ENCODE measurements at regions not wholly inside any gene's neighbourhood (a gene's known extent, or its start where the extent isn't known, plus 50 kb on each side); places are given as distances from the start of the nearest gene placed in this dataset.

DNA sequence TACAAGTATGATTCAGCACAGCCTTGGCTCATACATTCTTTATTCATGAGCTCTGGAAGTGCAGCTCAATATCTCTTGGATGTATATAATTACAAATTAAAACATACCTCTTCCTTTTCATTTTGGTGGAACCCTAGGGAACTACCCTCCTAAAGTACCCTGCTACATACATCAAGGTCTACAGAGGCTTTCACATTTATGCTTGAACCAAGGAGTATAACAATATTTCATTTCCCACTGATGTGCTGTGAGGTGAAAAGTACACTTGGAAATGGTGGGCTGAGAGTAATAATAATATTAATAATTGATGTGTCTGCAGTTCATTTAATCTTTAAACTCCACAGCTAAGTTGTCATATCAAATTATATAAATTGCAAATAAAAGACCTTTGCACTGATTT, 142.2 kb upstream of the LRRC3B start:
- no peak overlapping the region for H2BK12ac ChIP-seq (ENCODE audit: low read depth, low read length)
- H3K9me3 ChIP-seq (ENCODE audit: insufficient read depth in 2 of 2, low read depth in 1 of 2, low read length in 1 of 2) = no peaks in the 10 kb centered on the region
- H2AFZ ChIP-seq (ENCODE audit: low read length) = no peak overlapping the region
- no peak overlapping the region for H3K4ac ChIP-seq (replicated peaks; ENCODE audit: insufficient read length, low read depth, low read length)
- H3K18ac ChIP-seq (ENCODE audit: extremely low read depth, low read length) = no peak overlapping the region
- H3K4me2 ChIP-seq (ENCODE audit: insufficient read depth in 1 of 2, low read depth in 2 of 2, low read length in 2 of 2) = no peak overlapping the region
- H3K56ac ChIP-seq (replicated peaks; ENCODE audit: insufficient read length, low read depth, low read length) = no peak overlapping the region
- no peak overlapping the region for H4K8ac ChIP-seq (ENCODE audit: extremely low read depth, insufficient read depth, low read length)
- H4K5ac ChIP-seq (ENCODE audit: insufficient read length, low read depth, low read length) = no peak overlapping the region
- no peak overlapping the region for H3K9ac ChIP-seq (replicated peaks in 1 of 4; ENCODE audit: extremely low read depth in 1 of 4, low read depth in 3 of 4, low read length in 3 of 4)
- POLR2A ChIA-PET (ENCODE audit: partially characterized antibody) = no interaction called here
- no peak for DNase-seq (ENCODE audit: low read depth in 1 of 2, low spot score in 2 of 2)
- H2BK120ac ChIP-seq (replicated peaks; ENCODE audit: low read depth, low read length) = no peak overlapping the region
- H3K4me1 ChIP-seq (replicated peaks in 1 of 4; ENCODE audit: control insufficient read depth in 3 of 4, insufficient read depth in 4 of 4, low read length in 3 of 4) = no peaks in the 10 kb centered on the region
- no peaks in the 10 kb centered on the region for H3K27me3 ChIP-seq (replicated peaks in 1 of 4; ENCODE audit: control insufficient read depth in 3 of 4, extremely low read depth in 1 of 4, insufficient read depth in 3 of 4, low read length in 3 of 4)
- no peak overlapping the region for H2BK20ac ChIP-seq (ENCODE audit: low read length)
- H3K79me1 ChIP-seq (ENCODE audit: low read depth, low read length) = no peaks in the 10 kb centered on the region
- no peak overlapping the region for H2BK5ac ChIP-seq (ENCODE audit: low read depth, low read length)
- no peak overlapping the region for H3K23ac ChIP-seq (ENCODE audit: insufficient read length)
- no peak for FAIRE-seq
- no peak overlapping the region for H3K4me3 ChIP-seq (ENCODE audit: extremely low read depth in 1 of 4, insufficient read depth in 2 of 4, low read depth in 3 of 4, low read length in 4 of 4)
- H3K23me2 ChIP-seq (ENCODE audit: low read depth, low read length) = no peaks in the 10 kb centered on the region
- H3K36me3 ChIP-seq (ENCODE audit: control insufficient read depth in 2 of 4, insufficient read depth in 4 of 4, low read length in 3 of 4) = no peaks in the 10 kb centered on the region
- no peaks in the 10 kb centered on the region for H3K79me2 ChIP-seq (ENCODE audit: control insufficient read depth in 1 of 2, insufficient read depth in 2 of 2, low read length in 2 of 2)
- no peaks in the 10 kb centered on the region for H4K20me1 ChIP-seq (replicated peaks in 1 of 2; ENCODE audit: control insufficient read depth in 1 of 2, insufficient read depth in 2 of 2, low read length in 2 of 2)
- H2AK5ac ChIP-seq (ENCODE audit: low read depth, low read length) = no peak overlapping the region
- CTCF ChIA-PET (ENCODE audit: partially characterized antibody) = interaction anchor here (1.0 to 1.7 kb wide), 2 partner anchors 12 to 232 kb away, joined by 4 to 6 read pairs; no protein-coding TSS in a partner anchor
- no peak overlapping the region for H3K27ac ChIP-seq (ENCODE audit: low read depth, low read length)
- H4K91ac ChIP-seq (replicated peaks; ENCODE audit: insufficient read length, low read length) = no peak overlapping the region
- no peak overlapping the region for H3K14ac ChIP-seq (ENCODE audit: insufficient read length)
- H2BK15ac ChIP-seq (ENCODE audit: low read length) = no peak overlapping the region
- TF ChIP-seq GABPA (IDR thresholded peaks at IDR 0.05; ENCODE audit: borderline replicate concordance, insufficient read depth, low read length) = no peak
- no peak for TF ChIP-seq PHF8 (conservative IDR thresholded peaks at IDR 0.05; ENCODE audit: low read depth, low read length)
- TF ChIP-seq JUN (IDR thresholded peaks at IDR 0.05; ENCODE audit: low read depth, low read length) = no peak
- TF ChIP-seq RFX5 (IDR thresholded peaks at IDR 0.05; ENCODE audit: borderline replicate concordance, low read depth, low read length) = no peak
- no peak for TF ChIP-seq CREB1 (IDR thresholded peaks at IDR 0.05)
- TF ChIP-seq JUND (IDR thresholded peaks at IDR 0.05; ENCODE audit: low read length) = no peak
- no peak for TF ChIP-seq CBX5 (IDR thresholded peaks at IDR 0.05; ENCODE audit: low read depth, low read length)
- TF ChIP-seq CTBP2 (IDR thresholded peaks at IDR 0.05; ENCODE audit: borderline replicate concordance, insufficient read depth, insufficient read length, low read length) = no peak
- TF ChIP-seq RNF2 (IDR thresholded peaks at IDR 0.05; ENCODE audit: borderline replicate concordance, low read depth, low read length, missing control alignments, poor library complexity, severe bottlenecking) = no peak
- TF ChIP-seq NRF1 (IDR thresholded peaks at IDR 0.05; ENCODE audit: low read depth, low read length) = no peak
- TF ChIP-seq HDAC6 (IDR thresholded peaks at IDR 0.05; ENCODE audit: low read depth, low read length) = no peak
- TF ChIP-seq, protein P1, sequence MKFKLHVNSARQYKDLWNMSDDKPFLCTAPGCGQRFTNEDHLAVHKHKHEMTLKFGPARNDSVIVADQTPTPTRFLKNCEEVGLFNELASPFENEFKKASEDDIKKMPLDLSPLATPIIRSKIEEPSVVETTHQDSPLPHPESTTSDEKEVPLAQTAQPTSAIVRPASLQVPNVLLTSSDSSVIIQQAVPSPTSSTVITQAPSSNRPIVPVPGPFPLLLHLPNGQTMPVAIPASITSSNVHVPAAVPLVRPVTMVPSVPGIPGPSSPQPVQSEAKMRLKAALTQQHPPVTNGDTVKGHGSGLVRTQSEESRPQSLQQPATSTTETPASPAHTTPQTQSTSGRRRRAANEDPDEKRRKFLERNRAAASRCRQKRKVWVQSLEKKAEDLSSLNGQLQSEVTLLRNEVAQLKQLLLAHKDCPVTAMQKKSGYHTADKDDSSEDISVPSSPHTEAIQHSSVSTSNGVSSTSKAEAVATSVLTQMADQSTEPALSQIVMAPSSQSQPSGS (IDR thresholded peaks at IDR 0.05; ENCODE audit: low read length) = no peak
- TF ChIP-seq SIRT6 (IDR thresholded peaks at IDR 0.05; ENCODE audit: low read length) = no peak
- no peak for TF ChIP-seq SIN3A (conservative IDR thresholded peaks at IDR 0.05 in 1 of 2, IDR thresholded peaks at IDR 0.05 in 1 of 2; ENCODE audit: low read depth in 1 of 2, low read length in 2 of 2)
